SU-DHL-6 (cell line): ENCODE measurements at regions not wholly inside any gene's neighbourhood (a gene's known extent, or its start where the extent isn't known, plus 50 kb on each side); places are given as distances from the start of the nearest gene placed in this dataset.
"Not testable (repeated sequence)": the region's sequence is repeated elsewhere in the genome, so short reads cannot be mapped to it uniquely, and the experiment has no call there.

ENCODE experiments used
- H2AFZ ChIP-seq: fragments of 200-600 bp; sonication (generic); 2 replicates; pipeline ENCODE4 v1.6.1; 2014; ENCODE audit warnings: low read depth, mild to moderate bottlenecking, moderate library complexity, mixed read lengths, antibody characterized with exemption, low read length; ENCODE audit not compliant: severe bottlenecking
- H3F3A ChIP-seq: fragments of 200-600 bp; shearing (Covaris generic); 2 replicates; pipeline ENCODE4 v1.6.0; 2016; ENCODE audit warnings: antibody characterized with exemption, mild to moderate bottlenecking; ENCODE audit not compliant: insufficient read depth
- H3K27ac ChIP-seq: fragments of 200-600 bp; sonication (generic); 2 replicates; pipeline ENCODE4 v1.5.1; 2016; ENCODE audit warnings: low read depth, mild to moderate bottlenecking, low read length, moderate library complexity, mixed read lengths
- H3K27me3 ChIP-seq: fragments of 200-600 bp; sonication (generic), shearing (Covaris generic); 2 replicates; pipeline ENCODE4 v1.6.0; 2014; ENCODE audit warnings: mild to moderate bottlenecking, low read length
- H3K36me3 ChIP-seq: fragments of 200-600 bp; sonication (generic); 2 replicates; pipeline ENCODE4 v1.6.1; 2014; ENCODE audit warnings: mild to moderate bottlenecking, low read length, mixed read lengths
- H3K4me2 ChIP-seq: fragments of 300-600, 200-600 bp; shearing (Covaris generic), sonication (generic); 2 replicates; pipeline ENCODE4 v1.6.0; 2014; ENCODE audit warnings: low read length, low read depth, mild to moderate bottlenecking; ENCODE audit not compliant: poor library complexity, severe bottlenecking
- H3K4me3 ChIP-seq: fragments of 200-600 bp; sonication (generic); 2 replicates; pipeline ENCODE4 v1.5.1; 2014; ENCODE audit warnings: antibody characterized with exemption, low read length, mild to moderate bottlenecking, mixed read lengths; ENCODE audit not compliant: insufficient read depth, poor library complexity, severe bottlenecking
- H3K79me2 ChIP-seq: fragments of 200-600 bp; sonication (generic); 2 replicates; pipeline ENCODE4 v1.6.1; 2014; ENCODE audit warnings: mild to moderate bottlenecking, low read length, moderate library complexity; ENCODE audit not compliant: insufficient read depth
- H3K9ac ChIP-seq: fragments of 200-600 bp; sonication (generic); 2 replicates; pipeline ENCODE4 v1.7.0; 2014; ENCODE audit warnings: mild to moderate bottlenecking, low read length
- H3K9me2 ChIP-seq: fragments of 200-600 bp; sonication (generic); replicated peaks from 2 replicates; pipeline ENCODE4 v1.6.1; 2014; ENCODE audit warnings: low read length; ENCODE audit not compliant: insufficient read depth
- H3K9me3 ChIP-seq: fragments of 200-600 bp; sonication (generic); 2 replicates; pipeline ENCODE4 v1.6.1; 2014; ENCODE audit warnings: low read length, mixed read lengths; ENCODE audit not compliant: insufficient read depth
- H4K20me1 ChIP-seq: fragments of 200-600 bp; sonication (generic); 2 replicates; pipeline ENCODE4 v1.6.1; 2014; ENCODE audit warnings: low read depth, mild to moderate bottlenecking, antibody characterized with exemption, low read length, moderate library complexity, mixed read lengths
- CTCF ChIP-seq: fragments of 200-600 bp; sonication (generic); IDR thresholded peaks from one replicate; pipeline ENCODE4 v1.5.1; 2017; ENCODE audit warnings: antibody characterized with exemption, mild to moderate bottlenecking, low read length, moderate library complexity; ENCODE audit not compliant: insufficient read depth, poor library complexity, severe bottlenecking
- EZH2phosphoT487 ChIP-seq: fragments of 200-600 bp; sonication (generic), shearing (Covaris generic); conservative IDR thresholded peaks from 2 replicates; pipeline ENCODE4 v1.6.1; 2018; ENCODE audit warnings: mild to moderate bottlenecking, antibody characterized with exemption, low read length, moderate library complexity, mixed read lengths

- Histone ChIP-seq H3K27me3 (no peaks in the 10 kb centered on the region), H3K4me3 (no peak overlapping the region), H2AFZ (no peak overlapping the region), H3K4me2 (no peak overlapping the region), H3K79me2 (no peaks in the 10 kb centered on the region), H3K9me2 (no peaks in the 10 kb centered on the region), H3K27ac (no peak overlapping the region), H3K9me3 (no peaks in the 10 kb centered on the region), H3F3A (no peaks in the 10 kb centered on the region), H4K20me1 (no peaks in the 10 kb centered on the region), H3K9ac (no peak overlapping the region), H3K36me3 (no peaks in the 10 kb centered on the region)
- no peak for TF ChIP-seq CTCF
- no peak for TF ChIP-seq EZH2phosphoT487
Observed at GRCh38 chr4:117704721-117705120, 329.6 kb upstream of the NDST3 start.

GRCh38 chr4:117740736-117741135 is 293.6 kb upstream of the NDST3 start:
- Histone ChIP-seq H3K27me3 (no peaks in the 10 kb centered on the region), H3K4me3 (no peak overlapping the region), H3K4me2 (no peak overlapping the region), H3K36me3 (no peaks in the 10 kb centered on the region), H2AFZ (no peak overlapping the region), H3K9ac (no peak overlapping the region), H3K9me3 (no peaks in the 10 kb centered on the region), H3K27ac (no peak overlapping the region), H3K9me2 (no peaks in the 10 kb centered on the region), H3F3A (no peaks in the 10 kb centered on the region), H3K79me2 (no peaks in the 10 kb centered on the region), H4K20me1 (no peaks in the 10 kb centered on the region)
- TF ChIP-seq CTCF, result no peak
- no peak for TF ChIP-seq EZH2phosphoT487

DNA sequence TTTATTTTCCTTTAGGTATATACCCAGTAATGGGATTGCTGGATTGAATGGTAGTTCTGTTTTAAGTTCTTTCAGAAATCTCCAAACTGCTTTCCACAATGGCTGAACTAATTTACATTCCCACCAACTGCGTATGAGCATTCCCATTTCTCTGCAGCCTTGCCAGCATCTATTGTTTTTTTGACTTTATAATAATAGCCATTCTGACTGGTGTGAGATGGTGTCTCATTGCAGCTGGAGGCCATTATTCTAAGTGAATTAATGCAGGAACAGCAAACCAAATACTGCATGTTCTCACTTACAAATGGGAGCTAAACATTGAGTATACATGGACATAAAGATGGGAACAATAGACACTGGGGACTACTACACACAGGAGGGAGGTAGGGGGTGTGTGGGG is 288.9 kb upstream of the NDST3 start:
- not testable (repeated sequence) for H3K27ac ChIP-seq, H3K79me2 ChIP-seq, H3K4me3 ChIP-seq, H3F3A ChIP-seq, H3K9ac ChIP-seq, H2AFZ ChIP-seq, H3K27me3 ChIP-seq, H3K36me3 ChIP-seq, H4K20me1 ChIP-seq, H3K9me2 ChIP-seq, H3K9me3 ChIP-seq, H3K4me2 ChIP-seq

DNA sequence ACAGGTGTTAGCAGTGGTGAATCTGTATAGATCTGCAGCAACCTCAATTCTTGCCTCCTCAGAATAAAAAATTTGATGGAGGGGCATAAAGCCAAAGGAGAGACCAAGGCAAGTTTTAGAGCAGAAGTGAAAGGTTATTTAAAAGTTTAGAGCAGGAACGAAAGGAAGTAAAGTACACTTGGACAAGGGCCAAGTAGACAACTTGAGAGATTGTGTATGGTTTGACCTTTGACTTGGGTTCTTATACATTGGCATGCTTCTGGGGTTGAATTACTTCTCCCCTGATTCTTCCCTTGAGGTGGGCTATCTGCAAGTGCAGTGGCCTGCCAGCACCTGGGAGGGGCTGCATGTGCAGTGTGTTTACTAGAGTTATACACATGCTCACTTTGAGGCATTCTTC is 278.8 kb upstream of the NDST3 start:
- Histone ChIP-seq H3K27ac (no peak overlapping the region), H3K79me2 (no peaks in the 10 kb centered on the region), H3K4me2 (no peak overlapping the region), H3K9me2 (no peaks in the 10 kb centered on the region), H3K36me3 (no peaks in the 10 kb centered on the region), H3F3A (no peaks in the 10 kb centered on the region), H4K20me1 (no peaks in the 10 kb centered on the region), H3K27me3 (no peaks in the 10 kb centered on the region), H3K9ac (no peak overlapping the region), H2AFZ (no peak overlapping the region), H3K4me3 (no peak overlapping the region), H3K9me3 (no peaks in the 10 kb centered on the region)
- TF ChIP-seq EZH2phosphoT487 (no peak), CTCF (no peak)
